Urinary bladder (tissue), 3 donors: ENCODE measurements at regions not wholly inside any gene's neighbourhood (a gene's known extent, or its start where the extent isn't known, plus 50 kb on each side); places are given as distances from the start of the nearest gene placed in this dataset.
A peak's percentile ranks its signal among the peaks of the same experiment; 100 is the strongest.

Experiments
- DNase-seq: peaks from one replicate; pipeline ENCODE4 v3.0.0-alpha.2; 2015; ENCODE audit errors: extremely low spot score
- H3K27ac ChIP-seq: one replicate; pipeline ENCODE4 v1.5.1; 2013; ENCODE audit warnings: low read depth, mild to moderate bottlenecking, moderate library complexity
- H3K36me3 ChIP-seq: one replicate; pipeline ENCODE4 v1.6.1; 2013; ENCODE audit warnings: mild to moderate bottlenecking, moderate library complexity; ENCODE audit not compliant: insufficient read depth
- H3K4me1 ChIP-seq: one replicate; pipeline ENCODE4 v1.6.1; 2013; ENCODE audit warnings: mild to moderate bottlenecking, moderate library complexity; ENCODE audit not compliant: insufficient read depth
- H3K4me3 ChIP-seq: one replicate; pipeline ENCODE4 v1.5.1; 2013; ENCODE audit warnings: low read depth, low read length
- WGBS: extraction: QIAGEN DNeasy Blood & Tissue Kit; methylation state at CpG from one replicate; pipeline ENCODE4 v1.1.7; 2013; 5-methylcytosine and 5-hydroxymethylcytosine counted together
- donor health status: healthy with polysubstance abuse.
- donor health status: healthy.

DNA sequence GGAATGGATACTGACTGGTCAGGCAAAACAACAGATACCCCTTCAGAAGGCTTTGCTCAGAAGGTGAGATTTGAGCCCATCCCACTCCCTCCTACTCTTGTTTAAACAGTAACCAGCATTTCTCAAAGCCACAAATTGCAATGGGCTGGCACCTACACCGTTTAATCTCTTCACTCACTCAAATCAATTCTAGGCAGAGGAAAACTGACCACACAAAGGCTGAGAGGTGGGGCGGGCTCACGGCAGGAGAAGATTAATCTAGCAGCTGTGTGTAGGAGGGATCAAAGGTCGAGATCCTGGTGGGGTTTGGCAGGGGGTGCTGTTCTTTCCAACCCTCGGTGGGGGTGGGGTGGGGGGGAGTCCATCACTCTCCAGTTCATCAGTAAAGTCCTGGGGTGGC lies 622.4 kb downstream of the BCOR start:
- H3K4me3 ChIP-seq = no peak overlapping the region
- no peaks in the 10 kb centered on the region for H3K4me1 ChIP-seq
- DNase-seq = no peak
- WGBS = 74% methylated on average over 5 of the region's 5 CpGs
- no peak overlapping the region for H3K27ac ChIP-seq
- H3K36me3 ChIP-seq = no peaks in the 10 kb centered on the region

DNA sequence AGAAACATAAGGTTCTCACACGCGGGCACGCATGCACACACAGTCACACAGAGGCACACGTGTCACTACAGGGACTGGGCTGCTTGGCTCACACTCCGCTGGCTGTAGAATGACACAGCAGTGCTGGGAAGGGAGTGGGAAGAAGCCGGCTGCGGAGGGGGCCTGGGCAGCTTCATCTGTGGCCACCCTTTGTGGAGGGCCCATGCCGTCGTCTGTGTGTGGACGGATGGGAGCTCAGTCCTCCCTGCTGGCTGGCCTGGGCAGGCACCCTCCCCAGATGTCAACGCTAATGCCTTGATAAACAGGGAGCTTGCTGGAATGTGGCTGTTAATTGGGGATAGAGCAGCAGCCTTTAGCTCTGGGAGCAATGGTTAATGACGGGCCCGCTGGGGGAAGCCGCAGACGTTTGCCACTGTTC lies 621.1 kb downstream of the BCOR start:
- no peak overlapping the region for H3K4me3 ChIP-seq
- 53% methylated on average over 15 of the region's 15 CpGs for WGBS
- DNase-seq = no peak
- H3K36me3 ChIP-seq = no peaks in the 10 kb centered on the region
- H3K27ac ChIP-seq = no peak overlapping the region
- no peaks in the 10 kb centered on the region for H3K4me1 ChIP-seq

DNA sequence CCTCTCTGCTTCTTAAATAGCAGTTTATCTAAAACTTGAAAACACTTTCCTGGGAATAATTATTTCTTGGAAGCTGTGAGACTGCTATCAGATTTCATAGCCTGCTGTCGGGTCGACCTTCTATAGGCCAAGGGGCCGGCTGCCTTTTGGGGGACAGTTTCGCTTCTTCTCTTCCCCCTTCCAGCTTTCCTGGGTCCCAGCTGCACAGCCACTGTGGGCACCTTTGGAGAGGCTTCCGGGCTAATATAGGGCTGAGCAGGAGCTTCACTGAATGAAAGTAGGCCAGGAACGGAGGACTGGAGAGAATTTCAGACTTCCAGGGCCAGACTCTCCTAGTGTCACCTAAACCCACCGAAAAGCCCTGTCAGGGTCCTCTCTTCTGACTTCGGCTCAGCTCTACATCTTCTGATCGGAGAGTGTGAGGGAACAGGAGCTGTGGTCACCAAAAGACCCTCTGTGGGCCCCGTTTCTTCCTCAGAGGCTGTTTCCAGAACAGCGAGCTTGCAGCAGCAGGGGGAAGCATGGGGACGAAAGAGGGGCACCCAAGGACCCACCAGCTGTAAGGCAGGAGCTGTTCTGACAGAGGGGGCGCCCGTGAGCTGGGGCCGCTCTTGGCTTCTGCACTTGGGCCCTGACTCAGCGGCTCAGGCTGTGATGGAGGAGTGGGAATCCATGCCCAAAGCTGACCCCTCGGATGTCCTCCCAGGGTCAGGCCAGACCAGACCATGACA lies 620.6 kb downstream of the BCOR start:
- no peaks in the 10 kb centered on the region for H3K36me3 ChIP-seq
- DNase-seq = no peak
- no peak overlapping the region for H3K4me3 ChIP-seq
- no peaks in the 10 kb centered on the region for H3K4me1 ChIP-seq
- 61% methylated on average over 17 of the region's 17 CpGs for WGBS
- no peak overlapping the region for H3K27ac ChIP-seq

DNA sequence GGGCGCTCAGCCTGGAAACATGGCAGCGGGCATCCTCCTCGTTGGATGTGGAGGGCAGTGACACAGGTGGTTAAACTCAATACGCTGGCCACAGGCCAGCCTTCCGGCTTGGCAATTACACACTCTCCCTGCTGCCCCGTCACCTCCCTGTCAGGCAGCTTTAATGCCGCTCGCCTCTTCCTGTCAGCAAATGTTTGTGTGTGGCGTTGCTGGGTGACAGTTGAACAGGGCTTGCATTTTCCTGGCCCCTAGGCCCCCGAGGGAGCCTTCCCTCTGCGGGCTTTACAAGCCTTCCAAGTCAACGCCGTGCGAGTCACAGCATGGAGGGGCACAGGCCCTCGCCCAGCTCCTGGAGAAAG lies 620.0 kb downstream of the BCOR start:
- 13% methylated on average over 15 of the region's 15 CpGs for WGBS
- DNase-seq = peak; percentile 60
- Histone ChIP-seq H3K4me1 (no peaks in the 10 kb centered on the region), H3K4me3 (no peak overlapping the region), H3K27ac (no peak overlapping the region), H3K36me3 (no peaks in the 10 kb centered on the region)

DNA sequence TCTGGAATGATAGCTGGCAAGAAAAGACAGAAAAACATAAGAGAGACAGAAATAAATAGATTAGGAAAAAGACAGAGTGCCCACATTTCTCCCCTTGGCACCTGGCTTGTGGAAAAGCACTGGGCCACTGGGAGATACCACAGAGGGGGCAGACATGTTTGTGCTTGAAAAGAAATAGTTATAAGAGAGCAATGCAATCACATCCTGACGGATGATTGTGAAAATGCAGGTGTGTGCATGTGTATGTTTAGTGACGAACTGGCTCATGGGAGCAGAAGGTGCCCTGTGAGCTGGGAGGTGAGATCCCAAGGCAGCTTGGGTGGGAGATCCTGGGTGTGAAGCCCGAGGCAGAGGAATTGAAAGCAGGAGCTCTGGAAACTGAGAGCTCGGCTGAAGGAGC lies 617.9 kb downstream of the BCOR start:
- no peak for DNase-seq
- Histone ChIP-seq H3K27ac (no peak overlapping the region), H3K4me1 (no peaks in the 10 kb centered on the region), H3K4me3 (no peak overlapping the region), H3K36me3 (no peaks in the 10 kb centered on the region)
- WGBS = 86% methylated on average over 4 of the region's 4 CpGs

DNA sequence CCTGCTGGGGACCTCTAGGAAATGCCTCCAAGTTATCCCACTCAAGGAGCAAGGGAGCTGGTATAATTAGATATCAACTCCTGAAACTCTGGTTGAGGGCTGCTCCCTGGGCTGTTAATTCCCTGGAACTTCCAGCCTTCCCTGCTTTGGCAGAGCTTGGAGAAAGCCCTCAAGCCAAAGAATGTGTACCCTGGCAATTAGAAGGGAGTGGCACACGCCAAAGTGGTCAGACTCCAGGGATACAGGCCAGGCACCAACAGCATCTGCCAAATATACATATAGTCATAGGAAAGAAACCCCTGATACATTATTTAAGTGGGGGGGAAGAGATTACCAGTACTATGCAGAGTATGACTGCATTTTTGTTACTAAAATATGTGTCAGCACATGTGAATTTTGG lies 616.8 kb downstream of the BCOR start:
- no peaks in the 10 kb centered on the region for H3K4me1 ChIP-seq
- no peaks in the 10 kb centered on the region for H3K36me3 ChIP-seq
- DNase-seq = no peak
- H3K27ac ChIP-seq = no peak overlapping the region
- H3K4me3 ChIP-seq = no peak overlapping the region
- WGBS = 69% methylated on average over 1 of the region's 1 CpG

DNA sequence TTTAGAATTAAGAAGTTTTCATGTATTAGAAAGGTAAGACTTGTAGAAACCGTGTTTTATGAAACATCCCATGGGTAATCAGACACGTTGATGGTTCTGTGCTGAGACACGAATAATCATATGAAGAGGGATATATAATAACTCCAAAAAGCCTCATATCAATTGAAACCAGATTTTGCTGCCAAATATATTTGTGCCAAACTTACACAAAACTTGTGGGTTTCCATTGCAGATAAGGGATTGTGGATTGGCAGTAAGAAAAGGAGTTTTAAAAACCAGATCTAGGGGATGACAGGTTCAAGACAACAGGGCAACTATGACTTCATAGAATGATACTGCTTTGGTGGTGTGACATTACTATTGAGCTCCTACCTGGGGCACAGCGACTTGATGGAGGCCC lies 616.1 kb downstream of the BCOR start:
- no peak for DNase-seq
- 90% methylated on average over 4 of the region's 4 CpGs for WGBS

DNA sequence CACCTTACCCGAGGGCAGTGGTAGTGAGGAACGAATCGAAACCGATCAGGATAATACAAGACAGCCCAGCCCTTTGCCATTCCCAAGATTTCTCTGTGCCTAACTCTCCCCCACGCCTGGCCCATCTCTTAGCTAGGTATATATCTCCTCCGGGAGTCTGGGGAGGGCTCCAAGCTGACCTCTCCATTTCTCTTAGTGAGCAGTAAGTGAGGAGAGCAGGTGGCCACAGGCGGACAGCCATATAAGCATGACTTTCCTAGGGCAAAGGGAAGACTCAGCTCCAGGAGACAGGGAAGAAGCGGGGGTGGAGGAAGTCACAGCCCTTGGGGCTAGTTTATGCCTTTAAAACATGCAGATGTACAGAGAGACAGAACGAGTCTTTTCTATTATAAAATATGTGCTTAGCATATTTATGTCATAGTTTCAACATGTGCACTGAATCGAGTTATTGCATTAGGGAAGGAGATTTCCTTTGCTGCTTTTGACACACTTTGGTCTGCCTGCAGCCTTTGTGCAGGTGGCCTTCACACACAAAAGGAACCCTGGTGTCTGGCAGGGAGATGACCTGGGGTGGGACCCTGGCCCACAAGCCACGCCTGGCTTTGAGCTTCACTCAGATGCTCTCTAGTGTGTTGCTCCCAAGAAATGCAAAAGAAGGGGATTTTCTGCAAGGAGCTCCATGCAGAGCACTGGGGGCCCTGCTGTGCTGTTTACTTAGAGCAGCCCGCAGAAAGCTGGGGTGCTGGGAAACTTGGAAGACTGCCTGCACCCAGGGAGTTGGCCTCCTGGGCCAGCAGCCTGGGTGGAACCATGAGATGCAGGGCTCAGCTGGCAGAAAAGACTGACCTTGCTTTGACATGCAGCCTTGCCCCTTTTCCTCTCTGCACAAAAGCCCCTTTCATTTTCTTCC lies 613.3 kb downstream of the BCOR start:
- no peak overlapping the region for H3K27ac ChIP-seq
- H3K36me3 ChIP-seq = no peaks in the 10 kb centered on the region
- H3K4me3 ChIP-seq = no peak overlapping the region
- WGBS = 66% methylated on average over 12 of the region's 12 CpGs
- DNase-seq = no peak
- no peaks in the 10 kb centered on the region for H3K4me1 ChIP-seq

More for the DNA sequence above, 616.1 kb downstream of the BCOR start:
- Histone ChIP-seq H3K4me3 (no peak overlapping the region), H3K27ac (no peak overlapping the region), H3K4me1 (no peaks in the 10 kb centered on the region), H3K36me3 (no peaks in the 10 kb centered on the region)

DNA sequence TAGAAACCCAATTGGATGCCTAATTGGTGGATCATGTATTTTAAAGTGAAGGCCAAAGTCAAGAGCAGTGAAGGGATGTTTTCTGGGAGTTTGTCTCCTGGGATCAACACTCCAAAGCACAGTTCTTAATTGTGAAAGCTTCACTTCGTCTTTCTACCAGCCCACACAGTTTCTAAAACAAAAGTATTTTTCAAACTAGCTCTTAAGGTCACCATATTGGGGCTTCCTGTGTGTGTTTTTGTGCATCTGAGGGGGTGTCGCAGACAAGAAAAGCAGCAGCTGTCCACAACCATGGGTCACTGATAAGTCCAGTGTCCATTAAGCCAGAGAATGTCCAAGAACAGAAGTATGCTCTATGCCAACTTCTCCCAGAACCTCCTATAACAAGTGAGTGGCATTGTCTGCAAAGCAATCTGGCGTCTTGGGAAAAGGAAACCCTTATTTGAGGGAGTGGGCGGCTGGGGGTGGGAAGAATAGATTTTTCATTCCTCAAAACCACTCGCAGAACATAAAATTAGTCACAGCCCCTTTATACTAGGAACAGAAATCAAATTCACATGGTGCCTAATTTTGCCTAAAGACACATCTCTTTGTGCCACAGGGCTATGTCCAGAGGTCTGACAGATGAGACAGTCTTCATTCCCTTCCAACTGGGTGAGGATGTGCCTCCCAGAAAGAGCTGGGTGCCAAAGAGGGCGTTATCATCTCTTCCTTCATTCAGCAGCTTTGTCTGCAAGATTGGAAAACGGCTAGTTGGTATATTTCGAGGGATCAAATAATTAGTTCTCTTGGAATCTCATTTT lies 610.4 kb downstream of the BCOR start:
- no peak overlapping the region for H3K27ac ChIP-seq
- WGBS = 79% methylated on average over 8 of the region's 8 CpGs
- no peaks in the 10 kb centered on the region for H3K36me3 ChIP-seq
- no peaks in the 10 kb centered on the region for H3K4me1 ChIP-seq
- no peak for DNase-seq
- H3K4me3 ChIP-seq = no peak overlapping the region

DNA sequence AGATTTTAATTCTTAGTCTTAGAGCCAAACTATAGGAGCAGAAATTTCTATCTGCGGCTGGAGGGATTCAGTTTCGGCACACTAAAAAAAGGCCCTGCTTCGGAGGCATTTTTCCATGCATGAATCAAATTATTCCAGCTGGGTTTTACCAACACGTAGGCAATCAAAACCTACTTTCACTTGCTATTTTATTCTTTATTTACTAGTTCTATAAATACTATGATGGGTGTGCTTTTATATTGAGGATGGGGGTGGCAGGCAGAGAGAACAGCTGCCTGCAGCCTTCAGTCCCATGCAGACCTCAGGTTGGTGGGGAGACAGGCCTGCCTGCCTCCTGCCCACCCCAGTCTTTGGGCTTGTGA lies 609.8 kb downstream of the BCOR start:
- H3K36me3 ChIP-seq = no peaks in the 10 kb centered on the region
- H3K4me1 ChIP-seq = no peaks in the 10 kb centered on the region
- DNase-seq = no peak
- H3K27ac ChIP-seq = no peak overlapping the region
- 74% methylated on average over 4 of the region's 4 CpGs for WGBS
- H3K4me3 ChIP-seq = no peak overlapping the region

DNA sequence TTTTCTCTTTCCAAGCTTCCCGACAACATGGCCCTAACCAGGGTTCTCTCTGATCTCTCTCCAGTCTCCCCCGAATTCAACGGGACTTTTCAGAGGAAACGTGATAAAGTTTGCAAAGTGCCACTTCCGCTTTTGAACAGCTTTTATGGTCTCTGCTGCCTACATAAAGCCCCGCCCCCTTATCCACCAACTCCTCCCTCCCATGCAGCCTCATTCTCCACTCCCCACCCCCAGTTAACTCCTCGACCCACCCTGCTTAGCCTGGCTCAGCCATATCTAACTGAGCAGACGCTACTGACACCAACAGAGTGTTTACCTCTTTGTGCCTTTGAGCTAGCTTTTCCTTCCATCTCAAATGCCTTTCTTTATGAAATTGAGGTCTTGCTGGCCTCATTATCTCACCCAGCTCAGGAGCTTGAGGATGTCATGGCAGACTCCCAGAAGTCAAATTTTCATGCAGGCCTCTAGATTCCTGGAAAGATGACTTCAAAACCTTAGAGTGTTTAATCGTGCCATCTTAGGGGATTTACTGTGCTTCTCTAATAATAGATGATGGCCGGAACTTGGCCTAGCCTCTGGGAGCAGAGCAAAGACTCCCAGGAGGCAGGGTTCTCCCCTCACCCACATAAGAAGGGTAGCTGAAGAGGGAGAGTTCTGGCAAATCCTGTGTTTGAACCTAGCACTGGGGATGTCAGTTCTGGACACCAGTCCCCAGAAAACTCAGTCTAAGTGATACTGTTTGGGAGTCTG lies 606.0 kb downstream of the BCOR start:
- 31% methylated on average over 10 of the region's 10 CpGs for WGBS
- no peaks in the 10 kb centered on the region for H3K36me3 ChIP-seq
- no peak overlapping the region for H3K27ac ChIP-seq

DNA sequence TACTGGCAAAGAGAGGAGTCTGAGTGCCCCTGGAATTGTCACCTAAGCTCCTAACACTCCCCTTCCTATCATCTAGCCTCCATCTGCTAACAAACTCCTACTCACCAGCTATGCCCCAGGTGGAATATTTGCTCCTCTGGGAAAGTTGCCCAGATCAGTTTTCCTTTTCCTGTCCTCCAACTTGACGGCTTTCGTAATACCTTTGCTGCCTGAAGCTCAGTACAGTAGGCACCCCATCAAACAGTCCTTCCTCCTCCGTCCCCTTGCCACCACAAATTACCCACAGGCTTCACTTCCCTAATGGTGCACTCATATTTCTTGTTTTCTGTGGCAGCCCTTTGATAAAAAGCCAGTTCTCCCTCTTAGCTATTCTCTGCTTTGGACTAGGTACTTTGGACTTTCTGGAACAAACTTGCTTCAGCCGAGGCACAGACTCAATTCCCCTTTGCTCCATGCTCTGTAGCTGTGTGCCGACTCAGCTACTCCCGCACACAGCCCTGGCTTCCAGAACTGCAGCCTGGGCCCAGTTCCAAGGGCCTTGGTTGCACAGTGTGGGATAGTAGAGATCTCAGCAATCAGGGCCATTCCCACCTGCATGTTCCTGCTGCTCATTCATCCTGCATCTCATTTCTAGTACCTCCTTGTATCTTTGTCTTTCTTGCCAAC lies 605.1 kb downstream of the BCOR start:
- no peaks in the 10 kb centered on the region for H3K4me1 ChIP-seq
- no peaks in the 10 kb centered on the region for H3K36me3 ChIP-seq
- H3K4me3 ChIP-seq = no peak overlapping the region
- 55% methylated on average over 6 of the region's 6 CpGs for WGBS
- DNase-seq = no peak
- H3K27ac ChIP-seq = no peak overlapping the region

More for the DNA sequence above, 606.0 kb downstream of the BCOR start:
- DNase-seq = no peak
- H3K4me3 ChIP-seq = no peak overlapping the region
- H3K4me1 ChIP-seq = no peaks in the 10 kb centered on the region

DNA sequence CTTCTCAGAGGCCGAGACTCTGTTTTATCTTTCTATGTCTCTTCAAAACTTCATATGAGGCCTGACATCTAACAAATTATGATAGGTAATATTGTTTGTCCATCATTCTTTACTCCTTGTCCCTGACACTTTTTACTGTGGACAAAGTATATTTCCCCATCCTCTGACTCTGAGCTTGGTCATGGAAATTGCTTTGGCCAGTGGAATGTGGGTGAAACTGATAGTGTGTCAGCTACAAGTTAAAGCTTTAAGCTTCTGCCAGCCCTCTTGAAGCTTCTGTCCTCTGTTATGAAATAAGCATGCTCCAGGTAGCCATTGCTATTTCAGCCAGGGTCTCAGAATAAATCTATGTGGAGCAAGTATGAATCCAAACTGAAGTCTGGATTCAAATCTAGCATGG lies 604.6 kb downstream of the BCOR start:
- DNase-seq = no peak
- no peak overlapping the region for H3K4me3 ChIP-seq
- no peak overlapping the region for H3K27ac ChIP-seq
- 94% methylated on average over 1 of the region's 1 CpG for WGBS
- H3K4me1 ChIP-seq = no peaks in the 10 kb centered on the region
- H3K36me3 ChIP-seq = no peaks in the 10 kb centered on the region
